Epithelial cell of esophagus (primary cell): ENCODE measurements at regions not wholly inside any gene's neighbourhood (a gene's known extent, or its start where the extent isn't known, plus 50 kb on each side); places are given as distances from the start of the nearest gene placed in this dataset.

Experiments
- DNase-seq: peaks from one replicate; pipeline ENCODE4 v3.0.0; 2010; ENCODE audit warnings: low read depth
- H3K4me3 ChIP-seq: 2 replicates; pipeline ENCODE4 v1.5.1; 2011; ENCODE audit warnings: mild to moderate bottlenecking, low read length, control low read depth
- CTCF ChIP-seq: IDR thresholded peaks from 2 replicates; pipeline ENCODE4 v1.5.1; 2011; ENCODE audit warnings: low read depth, mild to moderate bottlenecking, low read length, control low read depth, inconsistent platforms; ENCODE audit not compliant: insufficient read depth; ENCODE audit errors: missing control alignments

GRCh38 chr2:42942214-42942989, 150.0 kb upstream of the HAAO start:
- no peak for TF ChIP-seq CTCF
- DNase-seq: no peak
- H3K4me3 ChIP-seq: no peak overlapping the region

- no peak overlapping the region for H3K4me3 ChIP-seq
- TF ChIP-seq CTCF: no peak
- DNase-seq: no peak
These were observed 149.3 kb upstream of the HAAO start for GRCh38 chr2:42941633-42942176.

GRCh38 chr2:42939411-42940206, 147.2 kb upstream of the HAAO start:
- no peak for DNase-seq
- no peak for TF ChIP-seq CTCF

GRCh38 chr2:42938671-42939370, 146.4 kb upstream of the HAAO start:
- no peak for TF ChIP-seq CTCF

More at GRCh38 chr2:42939411-42940206, 147.2 kb upstream of the HAAO start:
- H3K4me3 ChIP-seq: no peak overlapping the region

GRCh38 chr2:42937171-42937875, 144.9 kb upstream of the HAAO start:
- TF ChIP-seq CTCF: no peak
- peak; percentile 94 for DNase-seq

More at GRCh38 chr2:42938671-42939370, 146.4 kb upstream of the HAAO start:
- no peak for DNase-seq
- H3K4me3 ChIP-seq: no peak overlapping the region

More at GRCh38 chr2:42937171-42937875, 144.9 kb upstream of the HAAO start:
- H3K4me3 ChIP-seq: no peak overlapping the region
